ENCODE measurements at regions not wholly inside any gene's neighbourhood (a gene's known extent, or its start where the extent isn't known, plus 50 kb on each side); places are given as distances from the start of the nearest gene placed in this dataset.

- Histone ChIP-seq H3K4me1 (replicated peaks in 1 of 2) (no peaks in the 10 kb centered on the region), H3K4me3 (no peak overlapping the region), H3K27ac (no peak overlapping the region)
- no peak for ATAC-seq (replicated peaks in 6 of 8)
- WGBS, 10 experiments: 13 to 92% (median 77%) methylated on average over 1 to 6 of the region's 6 CpGs; no CpG with 5 or more reads in 3 of the 10 experiments
- in situ Hi-C loops (cut with MboI; ENCODE audit: low pct_unique_long_range_greater_than_20kb in 2 of 9, low sequenced_read_pairs in 9 of 9, unreplicated experiment in 9 of 9): loop anchor here in 1 of 9 experiments (25.0 kb wide), 1 partner anchor 120 kb away; no protein-coding TSS in a partner anchor
Observed at GRCh38 chr9:81832571-81833285, 95.5 kb upstream of the SPATA31D4 start.

- in situ Hi-C loops (cut with MboI; ENCODE audit: low pct_unique_long_range_greater_than_20kb in 2 of 9, low sequenced_read_pairs in 9 of 9, unreplicated experiment in 9 of 9): loop anchor here in 1 of 9 experiments (25.0 kb wide), 1 partner anchor 121 kb away; no protein-coding TSS in a partner anchor
- H3K27ac ChIP-seq: no peak overlapping the region
- no peak for ATAC-seq (replicated peaks in 6 of 8)
- H3K4me3 ChIP-seq: no peak overlapping the region
- H3K4me1 ChIP-seq (replicated peaks in 1 of 2): no peaks in the 10 kb centered on the region
- whole genome bisulfite sequencing, 10 experiments: 12 to 100% (median 78%) methylated on average over 2 to 6 of the region's 9 CpGs
Observed at GRCh38 chr9:81833563-81834345, 94.5 kb upstream of the SPATA31D4 start.

- Histone ChIP-seq H3K4me3 (no peak overlapping the region), H3K27ac (no peak overlapping the region), H3K4me1 (replicated peaks in 1 of 2) (peaks cover 3 to 6% of the 10 kb centered on the region in 2 donors)
- ATAC-seq (replicated peaks in 6 of 8): no peak
- in situ Hi-C loops (cut with MboI; ENCODE audit: low pct_unique_long_range_greater_than_20kb in 2 of 9, low sequenced_read_pairs in 9 of 9, unreplicated experiment in 9 of 9): loop anchor here in 1 of 9 experiments (25.0 kb wide), 1 partner anchor 129 kb away; no protein-coding TSS in a partner anchor
- 50 to 100% (median 87%) methylated on average over 2 to 5 of the region's 6 CpGs; no CpG with 5 or more reads in 5 of the 10 experiments for WGBS, 10 experiments
Observed at GRCh38 chr9:81841333-81841732, 86.9 kb upstream of the SPATA31D4 start.

- no peak overlapping the region for H3K27ac ChIP-seq
- 43 to 100% (median 88%) methylated on average over 1 to 2 of the region's 2 CpGs; no CpG with 5 or more reads in 5 of the 10 experiments for WGBS, 10 experiments
- ATAC-seq (replicated peaks in 6 of 8): peak in 5 of 8 experiments; percentile 61 to 97 (median 94)
- peaks cover 3 to 6% of the 10 kb centered on the region in 2 donors for H3K4me1 ChIP-seq (replicated peaks in 1 of 2)
- in situ Hi-C loops (cut with MboI; ENCODE audit: low pct_unique_long_range_greater_than_20kb in 2 of 9, low sequenced_read_pairs in 9 of 9, unreplicated experiment in 9 of 9): loop anchor here in 1 of 9 experiments (25.0 kb wide), 1 partner anchor 132 kb away; no protein-coding TSS in a partner anchor
- no peak overlapping the region for H3K4me3 ChIP-seq
Observed at GRCh38 chr9:81844131-81844567, 84.1 kb upstream of the SPATA31D4 start.

GRCh38 chr9:81847181-81847915 is 80.9 kb upstream of the SPATA31D4 start:
- no peak overlapping the region for H3K27ac ChIP-seq
- no peak overlapping the region for H3K4me3 ChIP-seq
- ATAC-seq (replicated peaks in 6 of 8): no peak
- peaks cover 3 to 6% of the 10 kb centered on the region in 2 donors for H3K4me1 ChIP-seq (replicated peaks in 1 of 2)
- 42 to 87% (median 72%) methylated on average over 1 to 9 of the region's 9 CpGs for WGBS, 10 experiments
- in situ Hi-C loops (cut with MboI; ENCODE audit: low pct_unique_long_range_greater_than_20kb in 2 of 9, low sequenced_read_pairs in 9 of 9, unreplicated experiment in 9 of 9): loop anchor here in 1 of 9 experiments (25.0 kb wide), 1 partner anchor 135 kb away; no protein-coding TSS in a partner anchor

GRCh38 chr9:81848472-81848871 is 79.8 kb upstream of the SPATA31D4 start:
- Histone ChIP-seq H3K4me3 (no peak overlapping the region), H3K4me1 (replicated peaks in 1 of 2) (peaks cover 3 to 6% of the 10 kb centered on the region in 2 donors), H3K27ac (no peak overlapping the region)
- ATAC-seq (replicated peaks in 6 of 8): peak in 1 of 8 experiments; percentile 26
- 0 to 80% (median 65%) methylated on average over 1 to 2 of the region's 2 CpGs; no CpG with 5 or more reads in 1 of the 10 experiments for WGBS, 10 experiments
- in situ Hi-C loops (cut with MboI; ENCODE audit: low pct_unique_long_range_greater_than_20kb in 2 of 9, low sequenced_read_pairs in 9 of 9, unreplicated experiment in 9 of 9): loop anchor here in 1 of 9 experiments (25.0 kb wide), 1 partner anchor 136 kb away; no protein-coding TSS in a partner anchor

GRCh38 chr9:81849631-81850259 is 78.5 kb upstream of the SPATA31D4 start:
- in situ Hi-C loops (cut with MboI; ENCODE audit: low pct_unique_long_range_greater_than_20kb in 2 of 9, low sequenced_read_pairs in 9 of 9, unreplicated experiment in 9 of 9): loop anchor here in 1 of 9 experiments (25.0 kb wide), 1 partner anchor 137 kb away; no protein-coding TSS in a partner anchor
- no peak for ATAC-seq (replicated peaks in 6 of 8)
- H3K27ac ChIP-seq: no peak overlapping the region
- H3K4me1 ChIP-seq (replicated peaks in 1 of 2): no peaks in the 10 kb centered on the region
- WGBS, 10 experiments: 75 to 100% (median 91%) methylated on average over 1 to 7 of the region's 8 CpGs; no CpG with 5 or more reads in 2 of the 10 experiments
- H3K4me3 ChIP-seq: no peak overlapping the region

- WGBS, 10 experiments: 0 to 96% (median 74%) methylated on average over 1 to 6 of the region's 6 CpGs; no CpG with 5 or more reads in 1 of the 10 experiments
- in situ Hi-C loops (cut with MboI; ENCODE audit: low pct_unique_long_range_greater_than_20kb in 2 of 9, low sequenced_read_pairs in 9 of 9, unreplicated experiment in 9 of 9): no loop called here
- peak in 1 of 8 experiments; percentile 83 for ATAC-seq (replicated peaks in 6 of 8)
- Histone ChIP-seq H3K27ac (no peak overlapping the region), H3K4me1 (replicated peaks in 1 of 2) (no peaks in the 10 kb centered on the region), H3K4me3 (no peak overlapping the region)
Observed at GRCh38 chr9:81850724-81851123, 77.5 kb upstream of the SPATA31D4 start.

- Histone ChIP-seq H3K4me1 (replicated peaks in 1 of 2) (no peaks in the 10 kb centered on the region), H3K4me3 (no peak overlapping the region), H3K27ac (no peak overlapping the region)
- WGBS, 10 experiments: 72 to 94% (median 86%) methylated on average over 1 to 5 of the region's 5 CpGs; no CpG with 5 or more reads in 2 of the 10 experiments
- in situ Hi-C loops (cut with MboI; ENCODE audit: low pct_unique_long_range_greater_than_20kb in 2 of 9, low sequenced_read_pairs in 9 of 9, unreplicated experiment in 9 of 9): no loop called here
- ATAC-seq (replicated peaks in 6 of 8): no peak
Observed at GRCh38 chr9:81851340-81851739, 76.9 kb upstream of the SPATA31D4 start.

- Histone ChIP-seq H3K27ac (no peak overlapping the region), H3K4me3 (no peak overlapping the region), H3K4me1 (replicated peaks in 1 of 2) (no peaks in the 10 kb centered on the region)
- no peak for ATAC-seq (replicated peaks in 6 of 8)
- in situ Hi-C loops (cut with MboI; ENCODE audit: low pct_unique_long_range_greater_than_20kb in 2 of 9, low sequenced_read_pairs in 9 of 9, unreplicated experiment in 9 of 9): no loop called here
- WGBS, 10 experiments: 57 to 100% (median 100%) methylated on average over 1 of the region's 1 CpG; no CpG with 5 or more reads in 5 of the 10 experiments
Observed at GRCh38 chr9:81852820-81853219, 75.4 kb upstream of the SPATA31D4 start.

- in situ Hi-C loops (cut with MboI; ENCODE audit: low pct_unique_long_range_greater_than_20kb in 2 of 9, low sequenced_read_pairs in 9 of 9, unreplicated experiment in 9 of 9): no loop called here
- 0 to 80% (median 59%) methylated on average over 1 to 2 of the region's 2 CpGs for WGBS, 10 experiments
- no peak for ATAC-seq (replicated peaks in 6 of 8)
Observed at GRCh38 chr9:81855538-81855937, 72.7 kb upstream of the SPATA31D4 start.

More at GRCh38 chr9:81855538-81855937, 72.7 kb upstream of the SPATA31D4 start:
- Histone ChIP-seq H3K27ac (no peak overlapping the region), H3K4me1 (replicated peaks in 1 of 2) (peaks cover 10 to 16% of the 10 kb centered on the region in 2 donors), H3K4me3 (no peak overlapping the region)
